Panc1 (cell line): ENCODE measurements at regions not wholly inside any gene's neighbourhood (a gene's known extent, or its start where the extent isn't known, plus 50 kb on each side); places are given as distances from the start of the nearest gene placed in this dataset.

Source experiments
- CTCF ChIP-seq: fragments of 450-650 bp; IDR thresholded peaks from 2 replicates; pipeline ENCODE4 v1.5.1; 2017; ENCODE audit warnings: mild to moderate bottlenecking
- POLR2AphosphoS5 ChIP-seq: IDR thresholded peaks from 2 replicates; pipeline ENCODE4 v1.6.1; 2012; ENCODE audit warnings: mild to moderate bottlenecking, low read depth, low read length, moderate library complexity
- SIN3A ChIP-seq: IDR thresholded peaks from 2 replicates; pipeline ENCODE4 v1.6.1; 2012; ENCODE audit warnings: low read depth, mild to moderate bottlenecking, low read length, moderate library complexity, borderline replicate concordance; ENCODE audit not compliant: insufficient read depth
- TCF7L2 ChIP-seq: IDR thresholded peaks from 2 replicates; pipeline ENCODE4 v1.6.1; 2011; ENCODE audit warnings: mild to moderate bottlenecking, low read depth, low read length, inconsistent platforms

GRCh38 chr2:52629944-52630343 lies 1137.7 kb upstream of the CHAC2 start:
- no peak for TF ChIP-seq CTCF
- TF ChIP-seq POLR2AphosphoS5 = no peak
- no peak for TF ChIP-seq SIN3A
- TF ChIP-seq TCF7L2 = no peak
